Colonic mucosa (tissue), 4 donors: ENCODE measurements at regions not wholly inside any gene's neighbourhood (a gene's known extent, or its start where the extent isn't known, plus 50 kb on each side); places are given as distances from the start of the nearest gene placed in this dataset.

Experiments
- DNase-seq: peaks from one replicate; pipeline ENCODE4 v3.0.0-alpha.2; 2020
- H3K27ac ChIP-seq: fragments of 200-600 bp; one replicate; pipeline ENCODE4 v1.8.0; 2021
- H3K27me3 ChIP-seq: fragments of 200-600 bp; one replicate; pipeline ENCODE4 v1.8.0; 2021
- H3K36me3 ChIP-seq: fragments of 200-600 bp; one replicate; pipeline ENCODE4 v1.8.0; 2021
- H3K4me1 ChIP-seq: fragments of 200-600 bp; one replicate; pipeline ENCODE4 v1.8.0; 2021; ENCODE audit warnings: mild to moderate bottlenecking
- H3K4me3 ChIP-seq: fragments of 200-600 bp; one replicate; pipeline ENCODE4 v1.8.0; 2021
- H3K9ac ChIP-seq, 2 donors: one replicate each; pipeline ENCODE4 v1.7.0; 2013; ENCODE audit warnings: control low read depth in 2 of 2, low read depth in 2 of 2, low read length in 2 of 2
- H3K9me3 ChIP-seq: fragments of 200-600 bp; one replicate; pipeline ENCODE4 v1.8.0; 2021
- CTCF ChIP-seq: fragments of 200-600 bp; IDR thresholded peaks from one replicate; pipeline ENCODE4 v1.8.0; 2022; ENCODE audit warnings: antibody characterized with exemption, mild to moderate bottlenecking
- intact Hi-C: fragments of 100-400 bp; cut with DNase I; formaldehyde crosslinking; loops from one replicate; pipeline ENCODE4 v1.14.1; 2022
- donor health status: healthy.
- donor health status: DM: no; HTN: no; CAD: no.
- donor health status: DM: no; HTN: no; CAD: no.

GRCh38 chr18:78140294-78140693 lies 839.3 kb upstream of the SALL3 start:
- Histone ChIP-seq H3K27ac (no peak overlapping the region), H3K4me3 (no peak overlapping the region), H3K9me3 (no peaks in the 10 kb centered on the region), H3K27me3 (no peaks in the 10 kb centered on the region), H3K9ac (no peak overlapping the region), H3K4me1 (no peaks in the 10 kb centered on the region), H3K36me3 (no peaks in the 10 kb centered on the region)
- intact Hi-C loops: no loop called here
- DNase-seq: no peak
- no peak for TF ChIP-seq CTCF

GRCh38 chr18:78144669-78145068 lies 834.9 kb upstream of the SALL3 start:
- Histone ChIP-seq H3K27ac (peak overlapping the region; percentile 32), H3K9ac (no peak overlapping the region), H3K4me3 (no peak overlapping the region), H3K27me3 (no peaks in the 10 kb centered on the region), H3K36me3 (no peaks in the 10 kb centered on the region), H3K9me3 (no peaks in the 10 kb centered on the region), H3K4me1 (no peaks in the 10 kb centered on the region)
- no peak for DNase-seq
- TF ChIP-seq CTCF: no peak
- intact Hi-C loops: no loop called here

- Histone ChIP-seq H3K4me3 (no peak overlapping the region), H3K4me1 (no peaks in the 10 kb centered on the region), H3K9me3 (no peaks in the 10 kb centered on the region), H3K36me3 (no peaks in the 10 kb centered on the region), H3K9ac (no peak overlapping the region), H3K27ac (no peak overlapping the region), H3K27me3 (no peaks in the 10 kb centered on the region)
- DNase-seq: no peak
- TF ChIP-seq CTCF: no peak
- intact Hi-C loops: no loop called here
Measured at GRCh38 chr18:78145096-78145495, 834.5 kb upstream of the SALL3 start.

GRCh38 chr18:78146136-78147085 lies 833.2 kb upstream of the SALL3 start:
- H3K36me3 ChIP-seq: no peaks in the 10 kb centered on the region
- no peak overlapping the region for H3K9ac ChIP-seq
- H3K4me3 ChIP-seq: no peak overlapping the region
- H3K4me1 ChIP-seq: no peaks in the 10 kb centered on the region
- intact Hi-C loops: no loop called here
- DNase-seq: no peak
- H3K27ac ChIP-seq: no peak overlapping the region
- no peaks in the 10 kb centered on the region for H3K9me3 ChIP-seq
- H3K27me3 ChIP-seq: no peaks in the 10 kb centered on the region
- no peak for TF ChIP-seq CTCF

- no peaks in the 10 kb centered on the region for H3K4me1 ChIP-seq
- H3K36me3 ChIP-seq: no peaks in the 10 kb centered on the region
- H3K4me3 ChIP-seq: no peak overlapping the region
- DNase-seq: no peak
- H3K27me3 ChIP-seq: no peaks in the 10 kb centered on the region
- intact Hi-C loops: no loop called here
- TF ChIP-seq CTCF: no peak
- no peak overlapping the region for H3K27ac ChIP-seq
- H3K9me3 ChIP-seq: no peaks in the 10 kb centered on the region
- no peak overlapping the region for H3K9ac ChIP-seq
Measured at GRCh38 chr18:78150590-78150989, 829.0 kb upstream of the SALL3 start.
